ENCODE measurements at regions not wholly inside any gene's neighbourhood (a gene's known extent, or its start where the extent isn't known, plus 50 kb on each side); places are given as distances from the start of the nearest gene placed in this dataset.

DNA sequence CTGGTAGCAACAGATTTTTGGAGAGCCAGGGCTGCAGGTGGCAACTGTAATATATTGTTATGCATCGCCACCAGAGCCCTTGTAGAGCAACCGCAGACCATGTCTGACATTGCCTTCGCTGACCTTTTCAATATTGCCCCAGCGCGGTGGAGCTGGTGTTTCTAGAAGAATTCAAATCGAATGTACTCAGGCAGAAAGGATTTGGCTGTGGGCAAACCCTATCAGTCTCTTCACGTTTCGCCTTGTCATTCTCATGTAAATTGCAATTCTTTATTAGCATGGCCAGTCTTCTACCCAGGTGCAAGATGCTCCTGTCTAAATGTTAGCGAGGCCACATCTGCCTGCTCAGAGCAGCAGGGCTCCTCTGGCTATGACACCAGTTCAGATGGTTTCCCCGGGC, 490.2 kb upstream of the AUTS2 start:
- Histone ChIP-seq H3K4me1 (ENCODE audit: control insufficient read depth, extremely low read depth, insufficient read depth, low read length) (no peaks in the 10 kb centered on the region), H3K27me3 (ENCODE audit: control insufficient read depth, insufficient read depth, low read length) (no peaks in the 10 kb centered on the region), H3K36me3 (ENCODE audit: control insufficient read depth, insufficient read depth, low read length) (no peaks in the 10 kb centered on the region), H3K79me2 (ENCODE audit: control insufficient read depth, insufficient read depth, low read length) (no peaks in the 10 kb centered on the region), H3K9ac (ENCODE audit: insufficient read depth, low read length) (no peak overlapping the region), H2AFZ (ENCODE audit: low read length) (no peak overlapping the region), H3K4me3 (replicated peaks in 1 of 4; ENCODE audit: control extremely low read depth in 1 of 4, insufficient read depth in 1 of 4, low read depth in 3 of 4, low read length in 4 of 4) (no peak overlapping the region), H3K27ac (ENCODE audit: insufficient read depth, low read length) (no peak overlapping the region), H4K20me1 (ENCODE audit: control insufficient read depth, extremely low read depth, insufficient read depth, low read length) (no peaks in the 10 kb centered on the region), H3K9me3 (ENCODE audit: control insufficient read depth, insufficient read depth, low read depth, low read length) (no peaks in the 10 kb centered on the region), H3K4me2 (ENCODE audit: extremely low read depth, insufficient read depth, low read length) (no peak overlapping the region)
- DNase-seq (ENCODE audit: low read depth in 2 of 2), result no peak
- TF ChIP-seq CTCF (conservative IDR thresholded peaks at IDR 0.05 in 1 of 2, IDR thresholded peaks at IDR 0.05 in 1 of 2; ENCODE audit: low read depth in 1 of 2, low read length in 2 of 2), result no peak
- no peak for TF ChIP-seq EZH2 (IDR thresholded peaks at IDR 0.05; ENCODE audit: low read length, missing control alignments)

DNA sequence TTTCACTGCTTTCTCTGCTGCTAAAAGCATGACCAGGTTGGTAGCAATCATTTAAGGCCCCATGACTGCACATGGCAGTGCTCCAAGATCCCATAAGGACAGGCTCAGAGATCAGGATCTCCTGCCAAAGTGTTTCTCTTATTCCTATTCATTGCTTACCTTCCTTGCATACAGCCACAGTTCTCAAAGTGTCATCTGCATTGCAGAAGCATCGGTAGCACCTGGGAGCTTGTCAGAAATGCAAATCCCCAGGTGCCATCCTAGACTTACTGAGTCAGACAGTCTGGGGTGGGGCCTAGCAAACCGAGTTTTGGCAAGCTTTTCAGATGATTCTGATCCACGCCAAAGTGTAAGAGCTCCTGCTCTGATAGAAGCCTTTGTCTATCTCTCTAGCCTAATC, 489.0 kb upstream of the AUTS2 start:
- no peak overlapping the region for H3K9ac ChIP-seq (ENCODE audit: insufficient read depth, low read length)
- no peaks in the 10 kb centered on the region for H3K4me1 ChIP-seq (ENCODE audit: control insufficient read depth, extremely low read depth, insufficient read depth, low read length)
- H3K4me3 ChIP-seq (replicated peaks in 1 of 4; ENCODE audit: control extremely low read depth in 1 of 4, insufficient read depth in 1 of 4, low read depth in 3 of 4, low read length in 4 of 4), result no peak overlapping the region
- no peaks in the 10 kb centered on the region for H3K36me3 ChIP-seq (ENCODE audit: control insufficient read depth, insufficient read depth, low read length)
- no peaks in the 10 kb centered on the region for H4K20me1 ChIP-seq (ENCODE audit: control insufficient read depth, extremely low read depth, insufficient read depth, low read length)
- H2AFZ ChIP-seq (ENCODE audit: low read length), result no peak overlapping the region
- no peaks in the 10 kb centered on the region for H3K9me3 ChIP-seq (ENCODE audit: control insufficient read depth, insufficient read depth, low read depth, low read length)
- H3K79me2 ChIP-seq (ENCODE audit: control insufficient read depth, insufficient read depth, low read length), result no peaks in the 10 kb centered on the region
- H3K4me2 ChIP-seq (ENCODE audit: extremely low read depth, insufficient read depth, low read length), result no peak overlapping the region
- H3K27ac ChIP-seq (ENCODE audit: insufficient read depth, low read length), result no peak overlapping the region
- peak in 1 of 2 donors; percentile 15 for DNase-seq (ENCODE audit: low read depth in 2 of 2)
- H3K27me3 ChIP-seq (ENCODE audit: control insufficient read depth, insufficient read depth, low read length), result no peaks in the 10 kb centered on the region
- no peak for TF ChIP-seq CTCF (conservative IDR thresholded peaks at IDR 0.05 in 1 of 2, IDR thresholded peaks at IDR 0.05 in 1 of 2; ENCODE audit: low read depth in 1 of 2, low read length in 2 of 2)
- no peak for TF ChIP-seq EZH2 (IDR thresholded peaks at IDR 0.05; ENCODE audit: low read length, missing control alignments)

- no peak overlapping the region for H3K27ac ChIP-seq (ENCODE audit: insufficient read depth, low read length)
- no peaks in the 10 kb centered on the region for H3K9me3 ChIP-seq (ENCODE audit: control insufficient read depth, insufficient read depth, low read depth, low read length)
- DNase-seq (ENCODE audit: low read depth in 2 of 2), result no peak
- no peaks in the 10 kb centered on the region for H3K4me1 ChIP-seq (ENCODE audit: control insufficient read depth, extremely low read depth, insufficient read depth, low read length)
- no peaks in the 10 kb centered on the region for H4K20me1 ChIP-seq (ENCODE audit: control insufficient read depth, extremely low read depth, insufficient read depth, low read length)
- no peak overlapping the region for H3K4me3 ChIP-seq (replicated peaks in 1 of 4; ENCODE audit: control extremely low read depth in 1 of 4, insufficient read depth in 1 of 4, low read depth in 3 of 4, low read length in 4 of 4)
- no peaks in the 10 kb centered on the region for H3K36me3 ChIP-seq (ENCODE audit: control insufficient read depth, insufficient read depth, low read length)
- no peak overlapping the region for H2AFZ ChIP-seq (ENCODE audit: low read length)
- no peak overlapping the region for H3K9ac ChIP-seq (ENCODE audit: insufficient read depth, low read length)
- no peaks in the 10 kb centered on the region for H3K79me2 ChIP-seq (ENCODE audit: control insufficient read depth, insufficient read depth, low read length)
- H3K27me3 ChIP-seq (ENCODE audit: control insufficient read depth, insufficient read depth, low read length), result no peaks in the 10 kb centered on the region
- TF ChIP-seq CTCF (conservative IDR thresholded peaks at IDR 0.05 in 1 of 2, IDR thresholded peaks at IDR 0.05 in 1 of 2; ENCODE audit: low read depth in 1 of 2, low read length in 2 of 2) (no peak), EZH2 (IDR thresholded peaks at IDR 0.05; ENCODE audit: low read length, missing control alignments) (no peak)
- H3K4me2 ChIP-seq (ENCODE audit: extremely low read depth, insufficient read depth, low read length), result no peak overlapping the region
These were observed 488.4 kb upstream of the AUTS2 start for GRCh38 chr7:69109879-69110278.

Data from fibroblast of lung (primary cell).